Activated T-helper 1 cell treated with anti-CD3 and anti-CD28 coated beads, Interleukin-2, amount 50 U/mL, for 16 hours (primary cell): ENCODE measurements at regions not wholly inside any gene's neighbourhood (a gene's known extent, or its start where the extent isn't known, plus 50 kb on each side); places are given as distances from the start of the nearest gene placed in this dataset.

Experiments
- DNase-seq, 2 donors: peaks; one replicate each; pipeline ENCODE4 v3.0.0-alpha.2; 2020; ENCODE audit warnings: low read depth in 1 of 2, low spot score in 1 of 2

- no peak for DNase-seq
Observed at GRCh38 chr7:32150039-32150438, 79.8 kb upstream of the PDE1C start.

- no peak for DNase-seq
Observed at GRCh38 chr7:32147546-32148268, 77.5 kb upstream of the PDE1C start.

DNA sequence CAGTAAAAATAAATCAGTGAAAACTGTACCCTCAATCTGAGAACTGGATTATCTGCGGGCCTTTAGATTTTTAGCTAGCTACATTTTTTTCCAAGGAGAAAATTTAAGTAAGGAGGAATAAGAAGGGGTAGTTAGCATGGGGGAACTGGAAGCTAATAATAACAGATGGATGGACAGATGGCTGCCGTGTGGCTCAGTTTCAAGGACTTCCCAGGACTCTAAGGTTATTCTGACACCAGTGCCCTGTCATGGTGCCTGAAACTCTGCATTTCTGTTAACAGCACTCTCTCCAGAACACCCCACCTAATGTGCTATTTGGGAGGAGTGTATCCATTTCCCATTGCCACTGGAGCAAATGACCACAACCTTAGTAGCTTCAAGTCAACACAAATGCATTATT lies 75.7 kb upstream of the PDE1C start:
- no peak for DNase-seq

- DNase-seq = no peak
Observed at GRCh38 chr7:32144676-32145075, 74.5 kb upstream of the PDE1C start.

DNA sequence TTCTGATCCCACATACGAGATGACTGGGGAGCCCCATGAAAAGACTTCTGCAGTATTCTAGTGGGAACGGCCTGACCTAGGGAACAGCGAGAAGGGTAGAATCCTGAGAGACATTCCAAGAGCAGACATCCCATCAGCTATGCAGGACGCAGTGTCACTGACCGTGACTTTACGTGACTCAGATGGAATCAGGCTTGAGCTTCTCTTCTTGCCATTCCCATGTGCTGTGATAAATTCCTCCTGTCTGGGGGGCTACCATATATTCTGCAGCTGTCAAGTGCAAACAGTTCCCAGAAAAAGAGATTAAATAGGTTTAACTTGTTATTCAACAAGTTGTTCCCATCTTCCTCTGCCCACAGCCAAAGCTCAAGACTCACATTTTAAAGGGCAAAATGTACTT lies 73.1 kb upstream of the PDE1C start:
- DNase-seq = no peak

GRCh38 chr7:32142649-32143048 lies 72.4 kb upstream of the PDE1C start:
- DNase-seq = no peak

- no peak for DNase-seq
Observed at GRCh38 chr7:32140210-32140939, 70.2 kb upstream of the PDE1C start.

GRCh38 chr7:32137059-32137458 lies 66.9 kb upstream of the PDE1C start:
- no peak for DNase-seq

- no peak for DNase-seq
Observed at GRCh38 chr7:32131091-32131490, 60.9 kb upstream of the PDE1C start.

- no peak for DNase-seq
Observed at GRCh38 chr7:32126843-32127242, 56.6 kb upstream of the PDE1C start.
